EH (cell line): ENCODE measurements at regions not wholly inside any gene's neighbourhood (a gene's known extent, or its start where the extent isn't known, plus 50 kb on each side); places are given as distances from the start of the nearest gene placed in this dataset.

Source experiments
- DNase-seq: peaks from one replicate; pipeline ENCODE4 v3.0.0-alpha.2; 2015; ENCODE audit warnings: low read depth

DNA sequence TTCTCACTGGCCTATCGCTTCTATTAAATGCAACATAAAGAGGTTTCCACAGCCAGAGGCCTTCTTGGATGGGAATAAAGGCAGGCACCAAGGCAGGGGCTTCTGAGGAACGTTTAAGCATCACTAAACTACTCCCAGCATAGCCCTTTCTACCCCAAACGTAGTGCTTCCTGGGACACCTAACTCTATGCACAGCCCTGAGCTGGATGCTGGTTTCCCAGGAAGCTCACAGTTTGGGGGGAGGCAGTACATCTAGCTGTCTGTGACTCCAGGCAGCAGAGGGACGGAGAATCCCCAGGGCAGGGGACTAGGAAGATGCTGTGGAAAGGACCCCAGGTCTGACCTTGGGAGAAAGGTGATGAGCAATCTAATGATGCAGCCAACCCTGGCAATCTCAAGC is 192.8 kb upstream of the ZMIZ1 start:
- DNase-seq, result no peak

DNA sequence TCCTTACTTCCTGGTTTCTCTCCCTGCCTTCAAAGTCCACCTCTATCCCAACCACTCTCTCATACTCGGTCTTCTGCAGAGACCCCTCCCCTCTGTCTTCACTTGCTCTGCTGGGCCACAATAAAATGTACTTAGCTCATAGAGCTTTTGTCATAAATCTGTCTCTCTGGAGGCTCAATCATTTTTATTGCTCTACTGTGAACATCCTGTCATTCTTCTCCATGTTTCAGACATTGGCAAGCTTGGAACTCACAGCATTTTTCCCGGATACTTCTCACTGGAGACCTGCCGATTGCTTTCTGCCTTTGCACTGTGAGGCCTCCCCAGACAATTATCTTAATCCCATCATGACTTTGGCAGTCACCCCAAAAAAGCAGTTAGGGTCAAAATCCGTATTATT is 192.3 kb upstream of the ZMIZ1 start:
- no peak for DNase-seq

DNA sequence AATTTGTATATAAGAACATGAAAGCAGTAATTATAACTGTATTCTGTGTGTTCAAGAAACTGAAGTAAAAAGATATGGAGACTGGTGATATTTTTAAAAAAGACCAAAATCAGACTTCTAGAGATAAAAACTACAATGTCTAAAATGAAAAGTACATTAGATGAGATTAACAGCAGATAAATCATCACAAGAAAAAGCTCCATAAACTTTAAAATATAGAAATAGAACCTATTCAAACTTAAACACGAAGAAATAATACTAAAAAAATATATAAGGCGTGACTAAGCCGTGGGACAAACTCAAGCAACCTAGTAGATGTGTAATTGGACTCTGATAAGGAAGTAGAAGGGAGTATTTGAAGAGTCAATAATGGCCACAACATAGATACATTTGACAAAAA is 189.1 kb upstream of the ZMIZ1 start:
- no peak for DNase-seq

DNA sequence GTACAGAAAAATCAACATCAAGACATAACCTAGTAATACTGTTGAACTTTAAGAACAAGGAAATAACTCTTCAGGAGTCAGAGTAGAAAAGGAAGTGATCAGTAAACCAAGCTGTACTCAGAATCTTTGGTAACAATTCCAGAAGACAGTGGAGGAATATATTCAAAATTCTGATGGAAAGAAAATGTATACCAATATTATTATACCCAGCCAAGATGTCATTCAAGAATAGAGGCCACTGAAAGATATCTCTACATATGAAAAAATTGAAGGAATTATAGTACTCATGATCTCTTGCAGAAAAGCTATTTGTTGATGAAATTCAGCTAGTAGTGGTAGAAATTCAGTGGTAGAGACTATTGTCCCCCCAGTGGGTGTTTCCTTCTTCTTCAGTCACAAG is 182.6 kb upstream of the ZMIZ1 start:
- no peak for DNase-seq

DNA sequence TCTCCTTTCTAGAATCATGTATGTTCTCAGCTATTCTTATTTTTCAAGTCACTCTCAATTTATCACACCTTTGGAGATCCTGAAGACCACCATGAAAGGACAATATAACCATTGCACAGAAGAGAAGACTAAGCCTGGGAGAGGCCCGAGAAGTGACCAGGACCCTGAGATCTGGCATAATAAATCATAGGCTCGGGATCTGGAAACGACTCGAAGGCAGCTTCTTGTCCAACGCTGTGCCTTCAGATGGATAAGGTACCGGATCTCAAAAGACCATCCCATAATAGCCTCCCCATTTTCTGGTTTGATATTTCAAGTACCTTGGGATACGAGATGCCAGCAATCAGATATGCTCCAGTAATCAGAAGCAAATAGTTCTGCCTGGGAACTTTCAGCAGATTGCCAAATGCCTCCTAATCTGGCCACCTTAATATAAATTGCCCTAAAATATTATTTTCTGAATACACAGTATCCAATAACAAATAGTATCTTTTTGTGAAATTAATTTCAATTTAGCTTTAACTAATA is 179.2 kb upstream of the ZMIZ1 start:
- DNase-seq, result no peak

DNA sequence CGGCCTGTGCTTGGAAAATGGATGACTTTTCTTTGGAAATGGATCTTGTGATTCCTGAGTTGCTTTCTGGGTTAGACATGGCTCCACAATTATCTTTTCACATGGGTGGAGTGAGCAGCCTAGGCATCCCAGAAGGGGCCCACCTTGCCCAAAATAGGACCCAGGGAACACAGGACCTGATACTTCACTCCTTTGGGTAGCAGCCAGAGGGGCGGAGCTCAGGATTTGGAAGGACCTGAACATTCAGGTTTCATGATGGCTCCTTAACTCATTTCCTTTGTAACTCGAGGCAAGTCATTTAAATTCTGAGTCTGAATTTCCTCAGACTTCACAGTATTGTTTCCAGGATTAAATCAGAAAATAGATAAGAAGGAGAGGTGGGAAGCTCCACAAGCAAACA is 178.3 kb upstream of the ZMIZ1 start:
- DNase-seq, result no peak

GRCh38 chr10:78891741-78892140 is 177.0 kb upstream of the ZMIZ1 start:
- DNase-seq, result no peak

GRCh38 chr10:78892338-78893176 is 176.2 kb upstream of the ZMIZ1 start:
- no peak for DNase-seq

DNA sequence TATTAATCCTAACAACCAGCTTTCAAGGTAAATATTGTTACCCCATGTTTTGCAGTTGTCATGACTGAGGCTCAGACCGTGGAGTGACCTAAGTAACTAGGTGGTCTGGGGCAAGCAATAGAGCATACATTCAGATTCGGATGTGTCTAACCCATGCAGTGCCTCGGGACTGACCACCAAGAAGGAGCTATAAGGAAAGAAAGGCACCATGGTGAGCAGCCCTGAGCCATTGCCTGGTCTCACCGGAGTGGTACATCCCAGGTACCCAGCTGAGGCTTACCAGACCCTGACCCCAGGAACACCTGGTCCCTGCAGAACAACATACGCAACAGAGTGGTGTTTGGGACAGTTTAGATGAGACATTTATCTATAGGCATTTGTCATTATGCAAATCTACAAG is 175.5 kb upstream of the ZMIZ1 start:
- no peak for DNase-seq

DNA sequence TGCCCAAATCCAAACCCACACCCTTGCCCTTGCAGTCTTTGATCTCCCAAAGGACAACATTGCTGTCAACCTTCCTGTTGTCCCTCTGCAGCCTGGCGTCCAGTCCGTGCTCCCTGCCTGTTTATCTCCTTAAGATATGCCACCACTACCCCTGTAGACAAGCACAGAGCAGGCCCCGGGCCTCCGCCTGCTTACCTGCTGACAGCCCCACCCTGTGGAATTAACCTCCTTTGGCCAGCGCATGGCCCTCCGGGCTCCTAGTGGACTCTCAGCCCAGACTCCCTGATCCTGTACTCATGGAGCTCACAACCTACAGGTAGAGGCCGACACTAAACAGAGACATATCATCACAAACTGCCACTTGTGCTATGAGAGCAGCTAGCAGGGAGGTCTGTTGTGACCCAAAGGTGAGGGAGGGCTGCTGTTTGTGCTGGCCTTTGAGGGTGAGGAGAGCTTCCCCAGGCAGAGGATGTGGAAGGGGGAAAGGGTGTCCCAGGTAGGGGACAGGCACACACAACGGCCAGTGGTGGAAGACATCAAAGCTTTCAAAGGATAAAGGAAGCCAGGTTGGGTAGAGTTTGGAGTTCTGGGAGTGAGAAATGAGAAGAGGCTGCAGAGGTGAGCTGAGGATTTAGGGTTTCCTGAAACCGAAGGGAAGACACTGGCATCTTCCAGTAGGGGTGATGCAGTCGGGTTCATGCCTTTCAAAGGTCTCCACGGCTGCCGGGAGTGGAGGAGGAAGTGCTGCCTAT is 174.5 kb upstream of the ZMIZ1 start:
- DNase-seq, result no peak

DNA sequence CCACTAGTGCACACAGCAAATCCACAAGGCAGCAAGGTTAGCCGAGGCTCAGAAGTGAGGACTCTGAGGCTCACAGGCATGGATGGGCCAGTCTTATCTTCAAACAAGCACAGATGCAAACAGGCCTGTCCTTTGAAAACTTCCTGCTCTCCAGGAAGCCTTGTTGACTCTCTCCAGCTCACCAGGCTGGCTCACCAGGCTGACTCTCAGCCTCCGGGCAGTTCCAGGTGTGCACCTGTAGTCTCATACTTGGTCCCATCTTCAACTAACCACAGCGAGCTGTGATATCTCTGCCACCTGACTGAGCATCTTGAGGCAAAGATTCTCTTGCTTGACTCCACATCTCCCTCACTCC is 173.9 kb upstream of the ZMIZ1 start:
- no peak for DNase-seq

DNA sequence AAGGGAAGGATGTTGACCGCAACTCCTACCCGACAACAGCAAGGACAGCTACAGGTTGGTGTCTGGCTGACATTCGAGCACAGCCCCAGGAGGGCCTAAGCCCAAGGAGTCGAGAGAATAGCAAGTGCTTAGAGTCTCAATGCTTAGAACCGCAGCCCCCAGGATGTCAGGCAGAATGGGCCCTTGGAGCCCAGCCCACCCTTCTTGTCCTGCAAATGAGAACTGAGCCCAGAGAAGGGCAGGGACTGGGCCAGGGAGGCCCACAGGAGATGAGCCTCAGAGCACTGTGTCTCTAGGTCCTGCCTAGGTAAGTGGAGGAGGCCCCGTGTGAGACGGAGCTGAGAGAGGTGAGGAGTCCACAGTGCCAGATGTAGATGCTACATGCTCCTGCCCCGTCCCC is 173.3 kb upstream of the ZMIZ1 start:
- no peak for DNase-seq

DNA sequence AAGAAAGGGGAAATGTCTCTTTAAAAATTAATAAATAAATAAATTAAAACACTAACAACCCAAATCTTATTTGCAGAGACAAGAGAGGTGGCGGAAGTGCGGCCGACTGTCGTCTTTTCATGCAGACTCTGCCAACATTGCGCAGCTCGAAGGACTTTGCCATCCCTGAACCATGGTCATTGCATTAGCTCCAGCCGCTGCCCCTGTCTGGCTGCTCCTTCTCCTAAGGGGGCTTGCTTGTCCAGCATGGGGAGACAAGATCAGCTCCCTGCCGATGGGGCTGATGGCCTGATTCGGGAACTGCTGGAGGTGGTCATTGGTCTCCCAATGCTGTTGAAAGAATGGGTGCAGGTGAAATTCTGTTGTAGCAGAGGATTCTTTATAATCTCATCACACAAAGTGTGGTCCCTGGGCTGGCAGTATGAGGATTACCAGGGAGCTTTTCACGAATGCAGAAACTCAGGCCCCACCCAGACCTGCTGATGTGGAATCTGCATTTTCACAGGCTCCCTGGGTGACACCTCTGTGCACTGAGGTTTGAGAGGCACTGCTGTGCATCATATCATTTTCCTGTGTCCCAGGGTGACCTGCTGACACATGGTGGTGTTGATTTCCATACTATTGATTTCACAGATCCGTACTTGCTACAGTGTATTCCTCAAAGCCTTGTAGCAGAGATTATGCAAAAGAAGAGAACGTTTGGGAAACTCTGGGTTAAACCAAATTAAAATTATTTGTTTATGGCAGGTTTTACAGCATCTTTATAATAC is 172.4 kb upstream of the ZMIZ1 start:
- no peak for DNase-seq

GRCh38 chr10:78898341-78899097 is 170.2 kb upstream of the ZMIZ1 start:
- no peak for DNase-seq

DNA sequence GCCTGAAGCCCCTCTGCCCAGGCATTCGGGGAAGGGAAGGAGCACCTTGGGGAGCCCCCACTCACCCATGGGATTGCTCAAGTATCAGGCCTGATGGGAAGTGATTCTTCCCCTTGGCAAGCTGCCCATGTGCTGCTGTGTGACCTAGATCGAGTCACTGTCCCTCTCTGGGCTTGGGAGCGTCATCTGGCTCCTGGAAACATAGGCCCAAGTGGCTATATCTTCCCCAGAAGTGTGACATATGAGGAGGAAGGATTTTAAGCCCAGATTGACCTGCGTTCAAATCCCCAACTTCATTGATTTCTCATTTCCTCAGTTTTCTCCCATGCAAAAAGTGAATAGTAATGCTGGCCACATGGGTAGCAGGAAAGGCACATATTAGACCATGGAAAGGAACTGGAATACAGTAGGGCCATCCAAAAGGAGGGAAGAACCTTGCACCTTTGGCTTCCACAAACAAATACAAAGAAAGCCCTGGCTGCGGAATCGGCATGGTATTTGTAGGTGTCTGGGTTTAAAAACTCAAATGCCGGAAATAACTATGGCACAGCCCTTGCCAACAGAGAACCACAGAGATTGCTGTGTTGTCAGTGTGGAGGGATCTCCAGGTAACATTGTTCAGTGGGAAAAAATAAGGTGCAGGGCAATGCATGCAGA is 169.5 kb upstream of the ZMIZ1 start:
- no peak for DNase-seq

GRCh38 chr10:78899996-78900714 is 168.6 kb upstream of the ZMIZ1 start:
- DNase-seq, result no peak

DNA sequence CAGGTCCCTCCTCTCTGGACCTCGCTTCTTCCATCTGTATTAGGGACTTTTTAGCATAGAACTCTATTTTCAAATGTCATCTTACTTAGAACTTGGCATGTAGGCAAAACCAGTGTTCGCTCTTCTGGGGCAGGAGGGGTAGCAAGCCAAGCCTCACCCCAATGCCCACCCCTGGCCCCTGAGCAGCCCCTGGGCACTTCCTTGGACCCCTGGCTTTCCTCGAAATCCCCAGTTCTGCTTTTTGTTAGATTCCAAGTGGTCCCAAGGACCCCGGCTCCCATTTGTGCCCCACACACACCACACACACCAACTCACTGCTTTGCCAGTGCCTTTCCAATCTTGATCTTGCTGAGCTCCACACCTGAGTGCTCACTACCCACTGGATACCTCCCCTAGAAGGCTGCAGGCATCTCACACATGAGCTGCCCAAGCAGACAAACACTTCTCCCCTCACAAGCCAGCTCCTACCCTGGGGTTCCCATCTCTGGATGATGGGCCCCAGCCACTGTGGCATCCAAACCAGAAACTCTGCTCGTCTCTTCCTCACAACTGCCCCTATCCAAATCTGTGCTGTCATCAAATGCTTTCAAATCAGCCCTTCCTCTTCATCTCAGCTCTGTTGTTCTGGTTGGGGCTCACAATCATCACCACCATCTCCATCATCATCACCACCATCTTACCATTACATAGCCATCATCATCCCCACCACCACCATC is 167.9 kb upstream of the ZMIZ1 start:
- no peak for DNase-seq

DNA sequence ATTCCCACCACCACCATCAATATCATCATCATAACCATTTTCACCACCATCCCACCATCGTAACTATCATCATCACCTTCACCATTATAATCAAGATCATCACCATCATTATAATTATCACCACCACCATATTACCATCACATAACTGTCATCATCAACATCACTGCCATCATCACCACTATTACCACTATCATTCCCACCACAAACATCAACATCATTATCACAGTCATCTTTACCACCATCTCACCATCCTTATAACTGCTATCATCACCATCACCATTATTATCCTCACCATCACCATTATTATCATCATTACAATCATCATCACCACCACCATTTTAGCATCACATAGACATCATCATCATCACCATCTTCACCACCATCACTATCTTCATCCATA is 167.1 kb upstream of the ZMIZ1 start:
- DNase-seq, result no peak

- no peak for DNase-seq
Observed at GRCh38 chr10:78902815-78903214, 166.0 kb upstream of the ZMIZ1 start.

DNA sequence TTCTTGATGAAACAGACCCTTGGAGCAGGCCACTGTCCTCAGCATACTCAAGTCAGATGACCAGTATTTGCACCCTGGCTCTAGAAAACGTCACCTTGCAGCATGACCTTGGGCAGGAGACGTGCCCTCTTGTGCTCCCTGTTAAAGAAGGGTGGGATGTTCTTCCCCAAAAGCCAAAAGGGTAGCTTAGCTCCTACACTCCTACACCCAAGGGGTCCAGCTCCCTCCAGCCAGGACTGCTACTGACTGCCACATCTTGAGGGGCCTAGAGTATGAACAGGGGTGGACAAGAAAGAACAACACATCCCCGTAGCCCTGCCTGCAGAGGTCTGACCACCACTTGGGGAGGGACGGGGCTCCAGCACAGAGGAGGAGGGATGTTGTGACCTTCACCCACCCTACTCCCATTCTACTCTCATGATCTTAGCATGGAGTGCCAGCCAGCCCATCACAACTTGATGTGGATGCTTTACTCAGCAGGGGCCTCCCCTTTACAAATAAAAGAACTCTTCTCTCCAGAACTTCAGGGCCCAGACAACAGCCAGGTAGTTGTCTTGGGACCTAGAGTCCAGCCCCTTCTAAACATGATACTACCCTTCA is 165.3 kb upstream of the ZMIZ1 start:
- DNase-seq, result no peak
